A673 (cell line): ENCODE measurements at regions not wholly inside any gene's neighbourhood (a gene's known extent, or its start where the extent isn't known, plus 50 kb on each side); places are given as distances from the start of the nearest gene placed in this dataset.

ENCODE experiments used
- BruUV-seq: library from RNA; stranded (reverse); fragments of 400-500 nt; replicated peaks from 2 replicates; lab custom pipeline; 2021; lab: Mats Ljungman, UMichigan
- CTCF ChIA-PET: fragments of 300-600 bp; sonication (Branson Sonifier 250); formaldehyde crosslinking; loops from one replicate; lab custom pipeline; 2022; ENCODE audit warnings: antibody characterized with exemption; lab: Charles Lee
- POLR2A ChIA-PET: fragments of 300-600 bp; sonication (Branson Sonifier 250); formaldehyde crosslinking; loops from one replicate; lab custom pipeline; 2022; ENCODE audit warnings: antibody characterized with exemption; ENCODE audit not compliant: low non-redundant PET; lab: Charles Lee
- DNase-seq: peaks from one replicate; pipeline ENCODE4 v3.0.0-alpha.2; 2015; ENCODE audit warnings: low spot score
- H3K27ac ChIP-seq: fragments of 200-600 bp; sonication (generic); 2 replicates; pipeline ENCODE4 v1.5.1; 2016; ENCODE audit warnings: mixed run types, low read depth, mild to moderate bottlenecking, mixed read lengths, antibody characterized with exemption, low read length; ENCODE audit not compliant: poor library complexity, severe bottlenecking
- H3K27me3 ChIP-seq: fragments of 200-600 bp; sonication (generic); replicated peaks from 2 replicates; pipeline ENCODE4 v1.6.1; 2017; ENCODE audit warnings: mixed run types, low read depth, mild to moderate bottlenecking, mixed read lengths, antibody characterized with exemption, low read length; ENCODE audit not compliant: insufficient read depth, poor library complexity
- H3K36me3 ChIP-seq: fragments of 200-600 bp; sonication (generic); 2 replicates; pipeline ENCODE4 v1.6.1; 2016; ENCODE audit warnings: mixed run types, mild to moderate bottlenecking, mixed read lengths, antibody characterized with exemption, low read length; ENCODE audit not compliant: insufficient read depth, poor library complexity, severe bottlenecking
- H3K4me1 ChIP-seq: fragments of 200-600 bp; sonication (generic); 2 replicates; pipeline ENCODE4 v1.6.1; 2017; ENCODE audit warnings: mixed run types, mild to moderate bottlenecking, mixed read lengths, antibody characterized with exemption, low read length; ENCODE audit not compliant: insufficient read depth, poor library complexity, severe bottlenecking
- H3K4me3 ChIP-seq: fragments of 200-600 bp; sonication (generic); 2 replicates; pipeline ENCODE4 v1.5.1; 2016; ENCODE audit warnings: low read depth, mixed run types, mild to moderate bottlenecking, mixed read lengths, low read length; ENCODE audit not compliant: poor library complexity, severe bottlenecking
- H3K9me3 ChIP-seq: fragments of 200-600 bp; sonication (generic); 2 replicates; pipeline ENCODE4 v1.6.1; 2016; ENCODE audit warnings: mixed run types, low read depth, mild to moderate bottlenecking, mixed read lengths, antibody characterized with exemption, low read length; ENCODE audit not compliant: poor library complexity, severe bottlenecking
- CTCF ChIP-seq: fragments of 300-800, 200-600 bp; sonication (generic); conservative IDR thresholded peaks from 2 replicates; pipeline ENCODE4 v1.5.1; 2017; ENCODE audit warnings: low read depth, mild to moderate bottlenecking, antibody characterized with exemption, low read length, moderate library complexity, mixed read lengths
- EZH2 ChIP-seq: fragments of 200-600 bp; sonication (generic); IDR thresholded peaks from 2 replicates; pipeline ENCODE4 v1.6.1; 2017; ENCODE audit warnings: borderline replicate concordance, low read depth, mild to moderate bottlenecking, mixed read lengths, antibody characterized with exemption, low read length; ENCODE audit not compliant: poor library complexity, severe bottlenecking
- intact Hi-C: fragments of 100-400 bp; cut with micrococcal nuclease; formaldehyde crosslinking; loops from one replicate; pipeline ENCODE4 v1.10.0; 2022; ENCODE audit not compliant: unreplicated experiment

DNA sequence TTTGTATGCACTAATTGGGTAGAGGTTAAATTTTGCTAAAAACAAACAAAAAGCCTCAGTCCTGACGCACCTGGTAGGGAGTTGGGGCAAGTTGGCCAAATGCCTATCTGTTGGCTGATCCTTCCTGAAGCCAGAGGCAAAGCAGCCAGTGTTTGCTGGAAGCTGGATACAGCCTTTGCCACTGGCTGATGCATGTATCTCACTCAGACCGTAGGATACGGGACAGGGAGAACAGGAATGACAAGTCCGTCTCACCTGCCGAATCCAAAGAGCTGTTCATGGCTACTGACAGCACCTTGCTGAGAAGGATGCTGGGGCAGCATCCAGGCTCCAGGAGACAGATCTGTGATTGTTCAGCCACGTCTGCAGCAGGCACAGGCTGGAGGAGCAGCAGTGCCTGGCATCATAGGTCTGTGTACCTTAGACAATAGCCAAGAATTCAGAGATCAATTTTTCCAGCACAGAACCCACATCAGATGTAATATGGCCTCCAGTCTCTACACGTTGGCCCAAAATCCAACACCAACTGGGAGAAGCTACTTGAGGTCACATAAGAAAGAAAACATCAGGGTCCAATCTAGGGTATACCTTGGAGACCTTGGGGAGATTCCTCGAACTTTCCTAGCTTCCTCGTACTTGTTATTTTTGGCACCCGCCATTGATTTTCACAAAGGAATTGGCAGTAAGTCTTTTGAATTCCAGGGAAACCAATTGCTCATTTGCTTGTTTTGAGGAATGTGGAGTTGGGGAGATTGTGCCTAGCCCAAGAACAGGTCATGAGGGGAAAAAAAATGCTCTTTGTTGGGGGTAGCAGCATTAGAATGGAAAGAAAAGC lies 108.5 kb upstream of the ARMC2 start:
- peaks cover 16% of the 10 kb centered on the region for H3K4me1 ChIP-seq
- H3K9me3 ChIP-seq = no peaks in the 10 kb centered on the region
- ChIA-PET POLR2A (no interaction called here), CTCF (no interaction called here)
- H3K27ac ChIP-seq = no peak overlapping the region
- no peaks in the 10 kb centered on the region for H3K27me3 ChIP-seq
- no peak for DNase-seq
- no TSS peak for BruUV-seq
- no peak overlapping the region for H3K4me3 ChIP-seq
- TF ChIP-seq CTCF (no peak), EZH2 (no peak)
- intact Hi-C loops = no loop called here
- H3K36me3 ChIP-seq = no peaks in the 10 kb centered on the region

DNA sequence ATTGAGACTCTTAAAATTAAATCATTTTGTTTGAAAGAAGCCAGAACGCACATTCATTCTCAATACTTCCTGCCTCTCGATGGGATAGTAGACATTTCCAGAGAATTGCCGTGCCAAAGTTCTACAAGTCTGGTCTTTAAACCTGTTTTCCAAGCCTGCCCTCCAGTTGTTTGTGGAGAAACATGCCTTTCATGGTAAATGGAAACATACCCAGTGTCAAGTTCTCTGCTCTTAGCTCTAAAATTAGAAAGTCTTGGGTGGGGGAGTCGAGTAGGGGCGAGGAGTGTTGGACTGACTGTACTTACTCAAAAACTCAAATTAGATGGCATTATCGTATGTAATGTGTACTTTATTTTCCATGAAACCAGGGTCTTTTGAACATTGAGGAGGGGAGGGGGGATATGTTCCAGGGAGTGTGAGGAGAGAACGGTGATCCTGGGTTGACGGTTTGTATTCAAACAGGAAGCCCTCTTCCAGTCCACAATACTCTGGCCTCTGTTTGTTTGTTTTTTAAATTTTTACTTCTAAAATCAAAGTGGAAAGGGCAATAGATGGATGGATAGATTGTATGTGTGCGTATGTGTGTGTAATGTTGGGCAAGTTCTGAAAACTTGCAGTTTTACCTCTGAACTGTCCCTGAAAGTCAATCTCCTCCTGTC lies 106.8 kb upstream of the ARMC2 start:
- ChIA-PET CTCF (no interaction called here), POLR2A (no interaction called here)
- no peak for TF ChIP-seq CTCF
- no peak for TF ChIP-seq EZH2
- Histone ChIP-seq H3K27ac (no peak overlapping the region), H3K36me3 (no peaks in the 10 kb centered on the region), H3K4me3 (no peak overlapping the region), H3K27me3 (no peaks in the 10 kb centered on the region), H3K4me1 (peaks cover 16% of the 10 kb centered on the region), H3K9me3 (no peaks in the 10 kb centered on the region)
- no TSS peak for BruUV-seq
- intact Hi-C loops = no loop called here
- DNase-seq = no peak

GRCh38 chr6:108742041-108742440 lies 106.2 kb upstream of the ARMC2 start:
- TF ChIP-seq EZH2 (no peak), CTCF (no peak)
- ChIA-PET CTCF (no interaction called here), POLR2A (no interaction called here)
- H3K9me3 ChIP-seq = no peaks in the 10 kb centered on the region
- DNase-seq = no peak
- H3K27ac ChIP-seq = no peak overlapping the region
- H3K4me1 ChIP-seq = peaks cover 13% of the 10 kb centered on the region
- no peak overlapping the region for H3K4me3 ChIP-seq
- no peaks in the 10 kb centered on the region for H3K36me3 ChIP-seq
- no TSS peak for BruUV-seq
- intact Hi-C loops = no loop called here
- H3K27me3 ChIP-seq = no peaks in the 10 kb centered on the region
